ENCODE measurements at regions not wholly inside any gene's neighbourhood (a gene's known extent, or its start where the extent isn't known, plus 50 kb on each side); places are given as distances from the start of the nearest gene placed in this dataset.

- TF ChIP-seq EZH2 (IDR thresholded peaks at IDR 0.05; ENCODE audit: low read length) (no peak), CTCF (optimal IDR thresholded peaks at IDR 0.05 in 1 of 3, IDR thresholded peaks at IDR 0.05 in 1 of 3, conservative IDR thresholded peaks at IDR 0.05 in 1 of 3; ENCODE audit: extremely low read depth in 1 of 3, insufficient read depth in 2 of 3, low read length in 3 of 3) (peak in 2 of 3 experiments; percentile 6 to 20)
Measured at GRCh38 chr4:73311428-73311827, 52.8 kb upstream of the ANKRD17 start.
